ENCODE measurements at regions not wholly inside any gene's neighbourhood (a gene's known extent, or its start where the extent isn't known, plus 50 kb on each side); places are given as distances from the start of the nearest gene placed in this dataset.

- dilution Hi-C loops (cut with MboI; ENCODE audit: extremely low pct_ligation_motif_present, low sequenced_read_pairs): no loop called here
- no peaks in the 10 kb centered on the region for H3K36me3 ChIP-seq (ENCODE audit: control insufficient read depth in 2 of 2, extremely low read depth in 1 of 2, insufficient read depth in 2 of 2, low read length in 2 of 2)
- intact Hi-C loops (cut with micrococcal nuclease): no loop called here
- H3K27ac ChIP-seq (ENCODE audit: insufficient read depth, low read depth, low read length): no peak overlapping the region
- ChIA-PET POLR2A (no interaction called here), CTCF (no interaction called here)
- TF ChIP-seq MYC (IDR thresholded peaks at IDR 0.05; ENCODE audit: low read depth, low read length) (no peak), GATA2 (IDR thresholded peaks at IDR 0.05; ENCODE audit: insufficient read depth, insufficient read length, low read depth, low read length) (no peak), POLR2AphosphoS5 (IDR thresholded peaks at IDR 0.05; ENCODE audit: insufficient read depth, low read depth, low read length) (no peak), EZH2 (IDR thresholded peaks at IDR 0.05; ENCODE audit: borderline replicate concordance, low read depth, low read length, severe bottlenecking) (no peak), FOS (IDR thresholded peaks at IDR 0.05; ENCODE audit: borderline replicate concordance, insufficient read depth, low read length) (no peak), MAX (IDR thresholded peaks at IDR 0.05; ENCODE audit: insufficient read depth, insufficient read length) (no peak), JUN (IDR thresholded peaks at IDR 0.05; ENCODE audit: borderline replicate concordance, insufficient read depth, insufficient read length, low read depth) (no peak), POLR2A (IDR thresholded peaks at IDR 0.05; ENCODE audit: low read depth, low read length) (no peak), CTCF (IDR thresholded peaks at IDR 0.05; ENCODE audit: extremely low read depth in 1 of 2, insufficient read depth in 1 of 2, low read depth in 1 of 2, low read length in 2 of 2) (no peak)
- H3K27me3 ChIP-seq (ENCODE audit: control insufficient read depth in 2 of 2, insufficient read depth in 2 of 2, low read length in 2 of 2): no peaks in the 10 kb centered on the region
- no peak overlapping the region for H3K4me3 ChIP-seq (replicated peaks in 1 of 3; ENCODE audit: insufficient read depth in 1 of 3, low read depth in 1 of 3, low read length in 3 of 3)
- H3K79me2 ChIP-seq (ENCODE audit: control insufficient read depth, insufficient read depth, low read length): no peaks in the 10 kb centered on the region
- no peak for DNase-seq (ENCODE audit: low read depth, low spot score)
- BruUV-seq (replicated peaks): no TSS peak
- H3K9me1 ChIP-seq (replicated peaks; ENCODE audit: control insufficient read depth, extremely low read depth, insufficient read depth, low read length): no peaks in the 10 kb centered on the region
- no peak for FAIRE-seq
- no peak overlapping the region for H2AFZ ChIP-seq (ENCODE audit: low read depth, low read length)
- no peaks in the 10 kb centered on the region for H4K20me1 ChIP-seq (replicated peaks; ENCODE audit: control insufficient read depth, extremely low read depth, insufficient read depth, low read length)
- H3K9me3 ChIP-seq (replicated peaks; ENCODE audit: control insufficient read depth, insufficient read depth, low read length): peaks cover 3% of the 10 kb centered on the region
- H3K9ac ChIP-seq (replicated peaks; ENCODE audit: extremely low read depth, insufficient read depth, low read length): no peak overlapping the region
- no peaks in the 10 kb centered on the region for H3K4me1 ChIP-seq (ENCODE audit: control insufficient read depth, extremely low read depth, insufficient read depth, low read length)
- H3K4me2 ChIP-seq (ENCODE audit: insufficient read depth, low read length): no peak overlapping the region
These were observed 314.9 kb upstream of the SLITRK5 start for GRCh38 chr13:87356314-87356713.
